Activated T-cell treated with anti-CD3 and anti-CD28 coated beads, Interleukin-2, amount 50 U/mL, for 4 hours (primary cell): ENCODE measurements at regions not wholly inside any gene's neighbourhood (a gene's known extent, or its start where the extent isn't known, plus 50 kb on each side); places are given as distances from the start of the nearest gene placed in this dataset.
"Not testable (repeated sequence)": the region's sequence is repeated elsewhere in the genome, so short reads cannot be mapped to it uniquely, and the experiment has no call there.

Experiments used
- ATAC-seq, 2 donors: fragments of 200-7000 bp; cut with Tn5 transposase; one replicate each; pipeline ENCODE4 v1.10.0; 2021
- DNase-seq: peaks from one replicate; pipeline ENCODE4 v3.0.0-alpha.2; 2020
- H3K27me3 Mint-ChIP-seq: one replicate; pipeline ENCODE4 v1.8.0; 2021; ENCODE audit warnings: low read depth, mixed read lengths
- H3K36me3 Mint-ChIP-seq: one replicate; pipeline ENCODE4 v1.8.0; 2022; ENCODE audit warnings: mixed read lengths; ENCODE audit not compliant: insufficient read depth
- H3K4me1 Mint-ChIP-seq: one replicate; pipeline ENCODE4 v1.8.0; 2021; ENCODE audit warnings: low read depth, mixed read lengths
- H3K4me3 Mint-ChIP-seq: one replicate; pipeline ENCODE4 v1.8.0; 2021; ENCODE audit warnings: mild to moderate bottlenecking, moderate library complexity, mixed read lengths
- H3K9me3 Mint-ChIP-seq: one replicate; pipeline ENCODE4 v1.8.0; 2021; ENCODE audit warnings: mixed read lengths

GRCh38 chr6:9789201-9789600 is 625.7 kb downstream of the TFAP2A start:
- Mint-ChIP-seq H3K27me3 (no peaks in the 10 kb centered on the region), H3K36me3 (no peaks in the 10 kb centered on the region), H3K9me3 (no peaks in the 10 kb centered on the region), H3K4me3 (no peak overlapping the region), H3K4me1 (no peaks in the 10 kb centered on the region)
- DNase-seq (no peak), ATAC-seq (no peak)

DNA sequence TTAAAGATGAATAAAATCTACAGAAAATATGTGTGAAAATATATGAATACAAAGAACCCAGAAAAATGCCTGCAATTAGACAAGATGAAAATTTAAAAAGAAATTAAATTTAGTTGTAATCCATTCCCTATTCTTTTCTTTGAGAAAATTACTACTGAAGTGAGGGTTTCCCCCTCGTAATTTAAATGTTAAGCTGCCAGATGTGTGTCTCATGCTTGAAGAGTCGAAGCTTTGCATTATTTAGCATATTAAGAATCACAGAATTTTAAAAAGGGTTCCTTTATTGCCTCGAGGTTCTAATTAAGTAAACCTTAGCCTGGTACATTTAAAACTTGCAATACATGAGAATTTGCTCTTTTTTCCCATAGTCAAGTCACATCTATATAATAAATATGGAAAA is 630.1 kb downstream of the TFAP2A start:
- H3K36me3 Mint-ChIP-seq = no peaks in the 10 kb centered on the region
- H3K27me3 Mint-ChIP-seq = no peaks in the 10 kb centered on the region
- H3K9me3 Mint-ChIP-seq = peaks cover 3% of the 10 kb centered on the region
- no peak for DNase-seq
- no peak for ATAC-seq
- H3K4me1 Mint-ChIP-seq = no peaks in the 10 kb centered on the region
- H3K4me3 Mint-ChIP-seq = no peak overlapping the region

DNA sequence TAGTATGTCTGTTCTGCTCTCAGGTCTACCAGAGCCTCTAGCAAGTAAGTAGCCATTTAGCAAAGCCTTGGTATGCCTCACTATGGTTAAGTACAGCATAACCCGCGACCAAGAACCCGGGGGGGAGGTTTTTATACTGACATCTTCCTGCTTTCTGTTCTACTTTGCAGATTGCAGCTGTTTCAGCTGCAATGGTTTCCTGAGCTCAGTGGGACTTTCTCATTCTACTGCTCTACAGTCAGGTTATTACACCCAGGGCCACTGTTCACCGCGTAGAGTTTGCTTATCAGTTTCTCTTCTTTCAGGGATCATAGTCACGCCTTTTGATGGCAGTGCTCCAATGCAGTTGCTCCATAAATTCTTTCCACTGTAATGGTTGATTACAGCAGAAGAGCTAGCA is 631.3 kb downstream of the TFAP2A start:
- Mint-ChIP-seq H3K36me3 (no peaks in the 10 kb centered on the region), H3K9me3 (peaks cover 3% of the 10 kb centered on the region), H3K27me3 (no peaks in the 10 kb centered on the region), H3K4me3 (no peak overlapping the region), H3K4me1 (no peaks in the 10 kb centered on the region)
- ATAC-seq (no peak), DNase-seq (no peak)

- no peaks in the 10 kb centered on the region for H3K4me1 Mint-ChIP-seq
- DNase-seq (no peak), ATAC-seq (no peak)
- no peaks in the 10 kb centered on the region for H3K36me3 Mint-ChIP-seq
- H3K4me3 Mint-ChIP-seq = no peak overlapping the region
- H3K9me3 Mint-ChIP-seq = no peaks in the 10 kb centered on the region
- no peaks in the 10 kb centered on the region for H3K27me3 Mint-ChIP-seq
Measured at GRCh38 chr6:9766240-9766915, 648.5 kb downstream of the TFAP2A start.

- ATAC-seq = no peak
Measured at GRCh38 chr6:9761220-9761619, 653.7 kb downstream of the TFAP2A start.

GRCh38 chr6:9754515-9754914 is 660.4 kb downstream of the TFAP2A start:
- no peaks in the 10 kb centered on the region for H3K27me3 Mint-ChIP-seq
- H3K9me3 Mint-ChIP-seq = peaks cover 7% of the 10 kb centered on the region
- H3K4me1 Mint-ChIP-seq = no peaks in the 10 kb centered on the region
- ATAC-seq (no peak), DNase-seq (no peak)
- no peak overlapping the region for H3K4me3 Mint-ChIP-seq
- no peaks in the 10 kb centered on the region for H3K36me3 Mint-ChIP-seq

More at GRCh38 chr6:9761220-9761619, 653.7 kb downstream of the TFAP2A start:
- H3K9me3 Mint-ChIP-seq = no peaks in the 10 kb centered on the region
- no peaks in the 10 kb centered on the region for H3K27me3 Mint-ChIP-seq
- no peak overlapping the region for H3K4me3 Mint-ChIP-seq
- H3K36me3 Mint-ChIP-seq = no peaks in the 10 kb centered on the region
- DNase-seq = no peak
- no peaks in the 10 kb centered on the region for H3K4me1 Mint-ChIP-seq

DNA sequence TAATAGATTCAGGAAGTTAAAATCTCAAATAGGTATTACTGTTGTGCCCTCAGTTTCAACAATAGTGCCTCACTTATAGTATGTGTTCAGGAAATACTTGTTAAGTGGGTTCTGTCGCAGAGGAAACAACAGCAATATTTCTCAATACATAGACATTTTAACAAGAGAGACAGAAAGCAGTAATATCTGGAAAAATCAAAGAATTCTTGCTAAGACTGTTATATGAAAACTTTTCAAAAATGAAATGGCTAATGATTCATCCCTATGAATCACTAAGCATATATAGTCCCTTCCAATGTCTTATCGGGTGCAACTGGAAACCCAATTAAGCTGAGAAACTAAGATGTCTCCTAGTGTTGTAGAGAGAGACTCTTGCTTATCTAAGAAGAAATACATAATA is 668.9 kb downstream of the TFAP2A start:
- ATAC-seq = no peak

DNA sequence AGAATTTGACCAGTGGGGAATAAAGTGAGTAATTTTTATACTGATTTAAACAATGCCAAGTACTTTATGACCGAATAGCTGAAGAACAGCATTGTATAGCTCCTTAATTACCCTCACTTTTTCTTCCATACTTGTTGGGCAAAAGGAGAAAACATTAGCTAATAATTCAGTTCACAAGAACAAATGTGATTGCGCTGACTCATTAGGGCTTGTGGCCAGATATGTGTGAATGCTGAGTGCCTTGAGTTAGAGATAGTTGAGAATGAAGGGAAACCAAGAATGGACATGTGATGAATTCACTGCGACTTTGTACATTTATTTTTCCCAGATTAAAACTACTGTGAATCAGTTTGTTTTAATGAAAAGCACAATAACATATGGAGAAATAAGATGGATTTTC is 669.4 kb downstream of the TFAP2A start:
- ATAC-seq = no peak
- H3K4me1 Mint-ChIP-seq = no peaks in the 10 kb centered on the region

More for the DNA sequence above, 668.9 kb downstream of the TFAP2A start:
- Mint-ChIP-seq H3K4me1 (no peaks in the 10 kb centered on the region), H3K4me3 (no peak overlapping the region), H3K9me3 (no peaks in the 10 kb centered on the region), H3K36me3 (no peaks in the 10 kb centered on the region), H3K27me3 (no peaks in the 10 kb centered on the region)
- no peak for DNase-seq

DNA sequence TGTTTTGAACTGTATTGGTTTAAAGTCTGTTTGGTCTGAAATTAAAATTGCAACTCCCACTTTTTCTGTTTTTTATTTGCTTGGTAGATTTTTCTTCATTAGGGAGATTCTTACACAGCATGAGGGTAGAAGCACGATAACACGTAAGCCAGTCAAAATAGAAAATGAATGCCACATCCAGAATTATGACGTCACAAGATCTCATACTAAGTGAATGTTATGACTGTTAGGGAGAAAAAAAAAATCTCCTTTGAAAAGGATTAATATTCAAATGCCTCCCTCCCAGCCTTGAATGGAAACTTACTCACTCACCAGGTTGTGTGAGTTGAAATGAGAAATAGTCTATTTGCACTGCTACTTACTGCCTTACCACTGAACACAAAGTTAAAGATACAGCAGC is 670.8 kb downstream of the TFAP2A start:
- no peaks in the 10 kb centered on the region for H3K27me3 Mint-ChIP-seq
- H3K4me3 Mint-ChIP-seq = no peak overlapping the region
- H3K36me3 Mint-ChIP-seq = no peaks in the 10 kb centered on the region
- no peak for ATAC-seq
- no peak for DNase-seq
- H3K9me3 Mint-ChIP-seq = no peaks in the 10 kb centered on the region
- no peaks in the 10 kb centered on the region for H3K4me1 Mint-ChIP-seq

More for the DNA sequence above, 669.4 kb downstream of the TFAP2A start:
- no peaks in the 10 kb centered on the region for H3K27me3 Mint-ChIP-seq
- no peaks in the 10 kb centered on the region for H3K36me3 Mint-ChIP-seq
- H3K4me3 Mint-ChIP-seq = no peak overlapping the region
- no peaks in the 10 kb centered on the region for H3K9me3 Mint-ChIP-seq
- DNase-seq = no peak

GRCh38 chr6:9732056-9732455 is 682.8 kb downstream of the TFAP2A start:
- H3K9me3 Mint-ChIP-seq = peaks cover 4% of the 10 kb centered on the region
- no peak overlapping the region for H3K4me3 Mint-ChIP-seq
- DNase-seq (no peak), ATAC-seq (no peak)
- H3K36me3 Mint-ChIP-seq = no peaks in the 10 kb centered on the region
- no peaks in the 10 kb centered on the region for H3K4me1 Mint-ChIP-seq
- H3K27me3 Mint-ChIP-seq = no peaks in the 10 kb centered on the region

GRCh38 chr6:9725776-9726175 is 689.1 kb downstream of the TFAP2A start:
- H3K36me3 Mint-ChIP-seq = not testable (repeated sequence)

DNA sequence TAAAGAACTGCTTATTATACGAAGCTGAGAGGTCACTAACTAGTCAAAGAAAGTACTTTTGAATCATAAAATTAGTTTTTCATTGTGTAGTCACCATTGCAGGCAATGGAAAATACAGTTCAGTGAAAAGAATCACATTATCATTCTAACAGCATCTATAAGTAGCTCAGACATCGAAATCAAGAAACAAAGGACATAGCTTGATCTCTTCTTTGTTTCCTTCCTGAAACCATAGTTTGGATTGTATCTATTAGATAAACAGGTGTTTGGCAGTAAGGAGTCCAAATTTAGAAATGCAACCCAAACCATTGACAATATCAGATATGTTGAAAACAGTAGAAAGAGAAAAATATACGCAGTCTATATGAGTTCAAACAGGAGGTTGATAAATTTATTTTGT is 697.3 kb downstream of the TFAP2A start:
- ATAC-seq (no peak), DNase-seq (no peak)
- Mint-ChIP-seq H3K9me3 (peaks cover 5% of the 10 kb centered on the region), H3K4me1 (no peaks in the 10 kb centered on the region), H3K27me3 (no peaks in the 10 kb centered on the region), H3K36me3 (no peaks in the 10 kb centered on the region), H3K4me3 (no peak overlapping the region)

More at GRCh38 chr6:9725776-9726175, 689.1 kb downstream of the TFAP2A start:
- not testable (repeated sequence) for H3K27me3 Mint-ChIP-seq, H3K9me3 Mint-ChIP-seq, DNase-seq, H3K4me3 Mint-ChIP-seq, H3K4me1 Mint-ChIP-seq, ATAC-seq

DNA sequence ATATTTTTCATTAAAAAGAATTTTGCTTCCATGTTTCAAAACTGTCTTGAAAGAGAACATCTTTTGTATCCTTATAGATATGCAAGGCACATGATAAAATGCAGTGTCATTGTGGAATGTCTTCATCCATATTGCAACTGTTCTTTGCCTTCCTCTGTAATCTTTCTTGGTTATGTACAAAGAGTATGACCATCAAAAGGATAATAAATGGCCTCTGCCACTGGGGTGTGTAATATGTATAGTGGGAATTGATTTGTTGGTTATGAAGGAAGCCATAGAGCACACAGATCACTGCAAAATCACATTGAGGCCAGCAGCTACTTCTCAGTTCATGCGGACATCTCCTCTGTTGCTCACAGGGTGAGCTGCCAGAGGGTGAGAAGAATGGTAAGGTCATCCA is 703.5 kb downstream of the TFAP2A start:
- Mint-ChIP-seq H3K9me3 (peaks cover 2% of the 10 kb centered on the region), H3K4me1 (no peaks in the 10 kb centered on the region), H3K36me3 (no peaks in the 10 kb centered on the region), H3K27me3 (no peaks in the 10 kb centered on the region), H3K4me3 (no peak overlapping the region)
- no peak for ATAC-seq
- DNase-seq = no peak

DNA sequence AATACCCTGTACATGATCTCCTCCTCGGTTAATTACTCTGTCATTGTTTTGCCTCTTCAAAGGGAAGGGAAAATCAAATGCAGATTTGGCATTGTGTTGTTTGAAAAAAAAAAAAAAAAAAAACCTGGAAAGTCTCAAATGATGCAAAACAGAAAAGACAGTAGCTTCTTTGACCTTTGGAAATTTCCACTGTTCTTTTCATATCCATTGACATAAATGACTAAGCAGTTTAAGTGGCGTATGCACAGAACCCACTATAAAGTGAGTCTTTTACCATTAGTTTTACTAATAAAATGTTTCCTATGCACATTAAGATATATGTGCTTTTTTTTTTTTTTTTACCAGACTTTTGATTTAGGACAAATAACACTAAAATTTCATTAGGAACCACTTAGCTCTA is 704.3 kb downstream of the TFAP2A start:
- no peaks in the 10 kb centered on the region for H3K4me1 Mint-ChIP-seq
- ATAC-seq (no peak), DNase-seq (no peak)
- H3K27me3 Mint-ChIP-seq = no peaks in the 10 kb centered on the region
- no peak overlapping the region for H3K4me3 Mint-ChIP-seq
- no peaks in the 10 kb centered on the region for H3K36me3 Mint-ChIP-seq
- H3K9me3 Mint-ChIP-seq = peaks cover 2% of the 10 kb centered on the region

DNA sequence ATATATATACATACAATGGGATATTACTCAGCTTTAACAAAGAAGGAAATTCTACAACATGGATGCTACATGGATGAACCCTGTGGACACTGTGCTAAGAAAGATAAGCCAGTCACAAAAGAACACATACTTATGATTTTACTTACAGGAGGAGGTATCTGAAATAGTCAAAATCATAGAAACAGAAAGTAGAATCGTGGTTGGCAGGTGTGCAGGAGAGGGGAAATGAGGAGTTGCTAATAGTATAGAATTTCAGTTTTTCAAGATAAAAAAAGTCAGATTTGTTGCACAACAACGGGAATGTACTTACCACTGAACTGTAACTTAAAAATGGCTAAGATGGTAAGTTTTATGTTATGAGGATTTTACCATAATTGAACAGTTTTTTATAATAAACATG is 706.3 kb downstream of the TFAP2A start:
- Mint-ChIP-seq H3K4me1 (no peaks in the 10 kb centered on the region), H3K27me3 (no peaks in the 10 kb centered on the region), H3K9me3 (no peaks in the 10 kb centered on the region), H3K4me3 (no peak overlapping the region), H3K36me3 (no peaks in the 10 kb centered on the region)
- DNase-seq (no peak), ATAC-seq (no peak)

DNA sequence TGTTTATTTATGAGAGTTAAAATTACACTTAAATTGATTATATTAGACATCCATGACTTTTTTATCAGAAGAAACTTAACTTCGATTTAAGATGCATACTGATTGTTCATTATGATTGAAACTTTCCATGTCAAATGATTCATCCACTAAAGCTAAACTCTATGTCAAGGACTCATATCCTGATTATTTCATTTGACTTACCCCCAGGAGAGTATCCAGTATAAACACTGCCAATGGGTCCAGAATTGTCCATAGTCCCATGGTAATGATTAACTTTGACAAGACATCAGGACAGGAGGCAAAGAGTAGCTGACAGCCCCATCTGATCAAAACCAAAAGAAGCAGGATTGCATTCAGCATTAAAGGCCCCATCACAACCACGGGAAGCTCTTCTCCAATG is 709.9 kb downstream of the TFAP2A start:
- Mint-ChIP-seq H3K4me1 (no peaks in the 10 kb centered on the region), H3K9me3 (no peaks in the 10 kb centered on the region), H3K36me3 (no peaks in the 10 kb centered on the region), H3K27me3 (no peaks in the 10 kb centered on the region), H3K4me3 (no peak overlapping the region)
- DNase-seq (no peak), ATAC-seq (no peak)
